GM12864 (cell line): ENCODE measurements at regions not wholly inside any gene's neighbourhood (a gene's known extent, or its start where the extent isn't known, plus 50 kb on each side); places are given as distances from the start of the nearest gene placed in this dataset.

ENCODE experiments used
- DNase-seq: peaks from one replicate; pipeline ENCODE4 v3.0.0-alpha.2; 2011; ENCODE audit warnings: low read depth
- H3K4me3 ChIP-seq: 2 replicates; pipeline ENCODE4 v1.5.1; 2011; ENCODE audit warnings: mild to moderate bottlenecking, low read depth, low read length, control low read depth
- TF ChIP-seq, protein P1 (sequence below): IDR thresholded peaks from 2 replicates; pipeline ENCODE4 v1.5.1; 2011; ENCODE audit warnings: low read depth, mild to moderate bottlenecking, moderate library complexity, low read length, control low read depth, inconsistent platforms; ENCODE audit errors: missing control alignments

DNA sequence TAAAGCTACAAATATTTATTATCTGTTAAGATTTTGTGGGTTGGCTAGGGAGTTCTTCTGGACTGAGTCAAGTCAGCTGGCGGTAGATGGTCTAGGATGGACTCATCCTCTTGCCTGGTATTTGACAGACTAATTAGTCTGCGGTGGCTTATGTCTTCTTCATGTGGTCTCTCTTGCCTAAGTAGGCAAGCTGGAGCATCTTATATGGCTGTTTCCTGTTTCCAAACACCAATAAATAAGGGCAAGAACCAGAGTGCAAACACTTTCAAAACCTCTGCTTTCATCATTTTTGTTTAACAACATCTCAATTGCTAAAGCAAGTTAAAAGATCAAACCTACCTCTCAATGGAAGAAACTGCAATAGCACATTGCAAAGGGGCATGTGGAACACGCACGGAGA is 484.8 kb downstream of the PTPRC start:
- TF ChIP-seq, protein P1, sequence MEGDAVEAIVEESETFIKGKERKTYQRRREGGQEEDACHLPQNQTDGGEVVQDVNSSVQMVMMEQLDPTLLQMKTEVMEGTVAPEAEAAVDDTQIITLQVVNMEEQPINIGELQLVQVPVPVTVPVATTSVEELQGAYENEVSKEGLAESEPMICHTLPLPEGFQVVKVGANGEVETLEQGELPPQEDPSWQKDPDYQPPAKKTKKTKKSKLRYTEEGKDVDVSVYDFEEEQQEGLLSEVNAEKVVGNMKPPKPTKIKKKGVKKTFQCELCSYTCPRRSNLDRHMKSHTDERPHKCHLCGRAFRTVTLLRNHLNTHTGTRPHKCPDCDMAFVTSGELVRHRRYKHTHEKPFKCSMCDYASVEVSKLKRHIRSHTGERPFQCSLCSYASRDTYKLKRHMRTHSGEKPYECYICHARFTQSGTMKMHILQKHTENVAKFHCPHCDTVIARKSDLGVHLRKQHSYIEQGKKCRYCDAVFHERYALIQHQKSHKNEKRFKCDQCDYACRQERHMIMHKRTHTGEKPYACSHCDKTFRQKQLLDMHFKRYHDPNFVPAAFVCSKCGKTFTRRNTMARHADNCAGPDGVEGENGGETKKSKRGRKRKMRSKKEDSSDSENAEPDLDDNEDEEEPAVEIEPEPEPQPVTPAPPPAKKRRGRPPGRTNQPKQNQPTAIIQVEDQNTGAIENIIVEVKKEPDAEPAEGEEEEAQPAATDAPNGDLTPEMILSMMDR: no peak
- no peak for DNase-seq
- no peak overlapping the region for H3K4me3 ChIP-seq

- no peak overlapping the region for H3K4me3 ChIP-seq
- no peak for DNase-seq
- TF ChIP-seq, protein P1: no peak
Observed at GRCh38 chr1:199124351-199124750, 485.5 kb downstream of the PTPRC start.

- TF ChIP-seq, protein P1: no peak
- no peak overlapping the region for H3K4me3 ChIP-seq
- DNase-seq: no peak
Observed at GRCh38 chr1:199129247-199129646, 490.4 kb downstream of the PTPRC start.

GRCh38 chr1:199132006-199132405 is 493.2 kb downstream of the PTPRC start:
- no peak overlapping the region for H3K4me3 ChIP-seq
- no peak for DNase-seq
- TF ChIP-seq, protein P1: no peak

DNA sequence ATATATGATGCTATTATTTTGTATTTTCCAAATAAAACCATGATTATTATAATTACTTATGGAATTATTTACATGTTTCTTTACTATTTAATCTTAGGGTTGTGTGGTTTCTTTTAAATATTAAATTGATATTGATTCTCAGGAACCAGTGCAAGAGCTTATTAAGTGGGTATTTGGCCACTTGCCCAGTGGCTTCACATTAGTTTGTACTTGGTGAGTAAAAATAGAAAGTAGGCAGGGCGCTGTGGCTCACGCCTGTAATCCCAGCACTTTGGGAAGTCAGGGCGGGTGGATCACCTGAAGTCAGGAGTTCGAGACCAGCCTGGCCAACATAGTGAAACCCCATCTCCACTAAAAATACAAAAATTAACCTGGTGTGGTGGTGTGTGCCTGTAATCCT is 497.1 kb downstream of the PTPRC start:
- DNase-seq: no peak
- H3K4me3 ChIP-seq: no peak overlapping the region
- TF ChIP-seq, protein P1: no peak

GRCh38 chr1:199138061-199138460 is 499.2 kb downstream of the PTPRC start:
- H3K4me3 ChIP-seq: no peak overlapping the region
- TF ChIP-seq, protein P1: no peak
- no peak for DNase-seq

GRCh38 chr1:199149591-199149990 is 510.8 kb downstream of the PTPRC start:
- TF ChIP-seq, protein P1: no peak
- no peak for DNase-seq
- H3K4me3 ChIP-seq: no peak overlapping the region
